Renal pelvis (tissue), 1 donor: ENCODE measurements at regions not wholly inside any gene's neighbourhood (a gene's known extent, or its start where the extent isn't known, plus 50 kb on each side); places are given as distances from the start of the nearest gene placed in this dataset.
"Not testable (repeated sequence)": the region's sequence is repeated elsewhere in the genome, so short reads cannot be mapped to it uniquely, and the experiment has no call there.

ENCODE experiments used
- DNase-seq: peaks from one replicate; pipeline ENCODE4 v3.0.0-alpha.2; 2013

DNA sequence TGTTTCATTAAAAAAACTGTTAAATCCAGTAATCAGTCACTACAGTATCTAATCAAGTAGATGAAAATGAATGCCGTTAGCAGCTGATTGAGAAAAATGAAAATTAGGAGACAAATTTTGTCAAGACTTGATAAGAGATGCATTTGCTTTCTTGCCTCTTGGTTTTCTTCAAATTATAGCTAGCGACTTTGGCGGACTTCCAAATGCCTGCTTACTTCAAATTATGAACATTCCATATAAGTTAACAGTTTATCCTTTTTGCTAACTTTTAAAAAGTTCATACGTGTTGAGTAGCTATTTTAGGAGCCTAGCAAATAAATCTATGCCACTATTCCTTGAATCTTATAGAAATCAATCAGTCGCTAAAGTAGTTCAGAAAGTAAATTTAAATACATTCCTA lies 58.8 kb downstream of the PPP4R3C start:
- DNase-seq = no peak

DNA sequence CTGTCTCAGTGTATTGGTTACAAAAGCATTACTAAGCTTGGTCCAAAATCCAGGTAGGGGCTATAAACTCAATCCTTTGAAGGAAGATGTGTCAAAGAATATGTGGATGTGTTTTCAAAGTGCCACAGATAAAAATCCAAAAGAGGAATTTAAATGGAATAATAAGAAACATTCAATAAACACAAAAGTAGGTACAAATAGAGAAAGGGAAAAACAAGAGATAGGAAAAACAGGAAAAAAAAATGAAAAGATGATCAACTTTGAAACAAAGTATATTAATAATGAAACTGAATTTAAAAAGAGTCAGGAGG lies 64.0 kb downstream of the PPP4R3C start:
- DNase-seq = no peak

- DNase-seq = no peak
Observed at GRCh38 chrX:27391623-27392022, 71.5 kb downstream of the PPP4R3C start.

GRCh38 chrX:27381419-27381818 lies 81.7 kb downstream of the PPP4R3C start:
- DNase-seq = no peak

- DNase-seq = no peak
Observed at GRCh38 chrX:27380163-27380845, 82.8 kb downstream of the PPP4R3C start.

DNA sequence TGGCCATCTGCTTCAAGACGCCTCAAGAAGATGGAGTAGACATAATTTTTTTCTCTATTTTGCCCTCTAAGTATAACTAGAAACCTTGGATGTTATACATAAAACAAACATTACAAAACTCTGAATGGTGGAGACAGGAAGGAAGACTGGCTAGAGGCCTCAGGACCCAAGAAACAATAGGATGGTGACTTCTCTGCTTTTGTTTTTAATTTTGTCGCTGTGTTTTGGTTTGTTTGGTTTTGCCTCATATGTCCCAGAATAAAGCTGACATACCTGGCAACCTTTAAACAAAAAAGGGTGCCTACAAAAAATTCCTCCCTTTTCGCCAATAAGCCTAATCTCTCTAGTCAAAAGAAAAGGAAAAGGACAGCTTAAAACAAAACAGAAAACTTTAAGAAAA lies 109.1 kb downstream of the PPP4R3C start:
- no peak for DNase-seq

DNA sequence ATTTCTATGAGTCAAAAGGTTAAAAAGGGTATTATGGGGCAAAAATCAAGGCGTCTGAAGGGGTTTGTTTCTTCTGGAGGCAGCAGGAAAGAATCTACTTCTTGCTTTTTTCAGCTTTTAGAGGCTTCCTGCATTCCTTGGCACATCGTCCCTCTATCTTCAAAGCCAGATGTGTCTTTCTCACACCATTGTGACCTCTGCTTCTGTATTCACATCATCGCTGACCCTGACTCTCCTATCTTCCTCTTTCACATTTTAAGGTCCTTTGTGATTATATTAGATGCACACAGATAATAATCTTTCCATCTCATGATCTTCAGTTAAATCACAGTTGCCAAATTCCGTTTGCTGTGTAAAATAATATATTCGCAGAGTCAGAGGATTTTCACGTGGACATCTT lies 112.7 kb downstream of the PPP4R3C start:
- no peak for DNase-seq

DNA sequence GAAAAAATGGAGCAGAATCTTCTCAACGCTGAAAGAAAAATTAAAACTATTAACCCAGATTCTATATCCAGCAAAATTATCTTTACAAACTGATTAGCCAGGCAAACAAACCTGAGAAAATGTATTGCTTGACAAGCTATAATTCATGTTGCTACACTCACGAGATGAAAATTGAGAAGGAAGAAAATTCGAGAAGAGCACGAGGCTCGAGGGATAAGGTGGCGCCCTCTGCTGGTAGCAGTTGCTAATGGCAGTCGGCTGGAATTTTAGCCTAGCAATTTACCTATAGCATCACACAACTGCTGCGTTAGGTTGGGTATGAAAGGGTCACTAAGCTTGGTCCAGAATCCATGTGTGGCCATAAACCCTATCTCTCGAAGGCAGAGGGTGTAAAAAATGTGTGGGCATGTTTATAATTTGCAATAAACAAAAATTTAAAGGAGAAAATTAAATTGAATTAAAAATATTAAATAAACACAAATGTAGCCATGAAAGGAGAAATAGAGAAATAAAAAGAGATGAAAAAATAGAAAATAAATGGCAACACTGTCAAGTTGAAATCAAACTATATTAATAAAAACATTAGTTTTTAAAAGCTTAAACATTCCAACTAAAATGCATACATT lies 126.6 kb downstream of the PPP4R3C start:
- DNase-seq = peak; percentile 7

GRCh38 chrX:27321632-27322031 lies 141.5 kb downstream of the PPP4R3C start:
- DNase-seq = no peak

DNA sequence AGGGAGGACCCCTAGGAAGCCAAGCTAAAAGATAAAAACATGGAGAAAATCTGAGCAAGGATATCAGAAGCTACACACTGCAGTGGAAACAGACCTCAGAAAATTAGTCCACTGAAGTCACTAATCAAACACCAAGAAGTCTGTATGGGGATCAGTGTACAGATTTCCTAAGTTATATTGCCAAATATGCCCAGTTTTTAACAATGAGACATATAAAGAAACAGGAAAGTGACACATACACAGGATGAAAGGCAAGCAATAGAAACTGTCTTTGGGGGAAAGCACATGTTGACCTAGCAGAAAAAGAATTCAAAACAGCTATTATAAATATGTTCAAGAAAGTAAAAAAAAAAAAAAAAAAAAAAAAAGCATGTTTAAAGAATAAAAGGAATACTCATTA lies 153.7 kb downstream of the PPP4R3C start:
- no peak for DNase-seq

DNA sequence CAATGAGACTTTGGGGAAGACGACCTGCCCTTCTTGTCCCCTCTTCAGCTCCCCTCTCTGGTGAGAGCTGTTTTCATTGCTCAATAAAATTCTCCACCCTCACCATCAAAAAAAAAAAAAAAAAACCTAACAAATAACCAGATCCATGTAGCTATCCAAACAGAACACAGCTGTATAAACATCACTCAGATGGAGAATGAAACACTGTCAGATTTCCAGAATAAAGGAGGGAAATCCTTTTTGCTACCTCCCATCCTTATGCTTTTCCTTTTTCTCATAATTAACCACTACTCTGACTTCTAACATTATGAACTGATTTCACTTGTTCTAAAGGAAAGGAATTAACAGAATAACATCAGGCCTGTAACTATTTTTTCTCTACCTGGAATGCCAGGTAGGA lies 155.6 kb downstream of the PPP4R3C start:
- no peak for DNase-seq

DNA sequence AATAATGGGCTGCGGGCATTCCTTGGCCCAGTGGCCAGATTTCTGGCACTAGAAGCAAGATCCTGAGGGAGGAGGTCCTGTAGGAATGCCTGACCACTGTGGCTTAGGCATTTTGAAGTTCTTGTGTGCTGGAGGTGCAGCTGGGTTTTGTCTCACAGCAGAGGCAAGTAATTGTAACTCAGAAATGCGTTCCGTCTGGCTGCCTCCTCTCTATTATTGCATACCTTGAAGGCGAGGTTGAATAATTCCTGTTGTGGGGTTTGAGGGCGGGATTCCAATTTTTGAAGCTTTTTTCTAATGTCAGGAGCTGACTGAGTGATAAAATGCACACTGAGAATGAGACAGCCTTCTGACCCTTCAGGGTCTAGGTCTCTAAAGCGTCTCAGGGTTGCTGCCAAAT lies 170.6 kb downstream of the PPP4R3C start:
- peak; percentile 1 for DNase-seq

DNA sequence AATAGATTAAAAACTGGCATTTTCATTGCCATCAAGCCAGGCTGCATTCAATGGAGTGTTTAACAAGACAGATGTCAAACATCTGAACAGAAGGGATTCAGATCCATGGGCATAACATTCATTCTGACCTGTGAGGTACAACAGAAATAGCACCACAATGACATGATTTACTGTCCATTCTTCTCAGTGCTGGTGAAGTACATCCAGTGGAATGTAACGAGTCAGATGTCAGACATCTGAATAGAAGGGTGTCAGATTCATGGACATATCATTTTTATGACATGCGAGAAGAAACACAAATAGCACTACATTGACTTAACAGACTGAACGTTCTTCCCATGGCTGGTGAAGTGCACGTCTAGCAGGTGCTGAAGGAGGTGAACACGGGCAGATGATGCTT lies 186.4 kb downstream of the PPP4R3C start:
- DNase-seq = no peak

GRCh38 chrX:27254656-27255055 lies 208.5 kb downstream of the PPP4R3C start:
- no peak for DNase-seq

DNA sequence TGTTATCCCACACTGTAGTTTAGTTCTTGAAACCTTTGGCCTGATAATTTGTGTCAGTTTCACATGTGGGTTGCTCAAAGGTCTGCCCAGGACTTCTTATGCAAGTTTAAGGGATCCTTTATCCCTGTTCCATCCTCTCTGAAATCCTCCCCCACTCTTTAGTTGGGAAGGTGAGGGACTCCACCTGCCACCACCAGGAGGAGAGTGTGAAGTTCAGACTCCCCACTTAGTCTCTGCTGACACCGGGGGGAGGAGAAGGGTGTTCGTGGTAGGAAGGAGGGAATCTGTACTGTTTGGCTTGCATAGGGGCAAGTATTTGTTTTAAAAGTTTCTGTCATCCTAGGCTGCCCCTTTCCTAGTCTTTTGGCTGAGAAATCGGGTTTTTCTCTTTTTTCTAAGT lies 211.8 kb downstream of the PPP4R3C start:
- DNase-seq = no peak

GRCh38 chrX:27242581-27242980 lies 220.6 kb downstream of the PPP4R3C start:
- DNase-seq = no peak

GRCh38 chrX:27241981-27242380 lies 221.2 kb downstream of the PPP4R3C start:
- no peak for DNase-seq

- not testable (repeated sequence) for DNase-seq
Observed at GRCh38 chrX:27240042-27240441, 223.1 kb downstream of the PPP4R3C start.

DNA sequence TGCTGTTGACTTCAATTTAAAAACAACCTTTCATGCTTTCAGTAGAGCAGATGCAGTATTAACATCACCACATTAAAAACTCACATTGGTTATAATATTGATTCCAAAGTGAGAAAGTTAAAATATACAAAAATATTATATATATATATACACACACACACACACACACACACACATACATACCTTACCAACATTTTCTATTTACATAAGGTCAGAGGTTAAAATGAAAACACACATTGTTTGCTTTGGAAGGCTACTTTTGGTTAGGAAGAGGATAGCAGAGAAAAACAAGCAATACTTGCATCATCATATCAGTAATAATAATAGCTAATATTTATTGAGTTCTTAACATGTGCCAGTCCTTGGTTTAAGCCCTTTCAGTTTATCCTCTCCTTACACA lies 226.5 kb downstream of the PPP4R3C start:
- DNase-seq = no peak

- DNase-seq = no peak
Observed at GRCh38 chrX:27229721-27230120, 233.4 kb downstream of the PPP4R3C start.

DNA sequence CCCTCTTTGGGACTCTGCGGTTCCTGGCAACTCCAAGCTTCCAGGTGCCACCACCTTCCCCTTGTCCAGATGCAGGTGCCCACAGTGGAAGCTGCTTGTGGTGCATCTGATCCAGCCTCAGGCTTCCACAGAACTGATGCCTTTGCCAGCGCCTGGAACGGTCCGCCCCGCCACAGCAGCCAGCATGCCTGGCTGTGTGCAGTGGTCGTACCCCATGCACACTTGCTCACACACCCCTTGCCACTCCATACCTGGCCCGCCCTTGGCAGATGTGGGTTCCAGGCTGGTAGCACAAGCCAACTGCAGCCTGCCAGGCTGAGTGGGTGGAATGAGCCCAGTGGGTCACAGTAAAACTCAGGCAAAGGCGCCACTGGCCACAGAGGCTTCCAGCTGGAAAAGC lies 240.5 kb downstream of the PPP4R3C start:
- DNase-seq = no peak

DNA sequence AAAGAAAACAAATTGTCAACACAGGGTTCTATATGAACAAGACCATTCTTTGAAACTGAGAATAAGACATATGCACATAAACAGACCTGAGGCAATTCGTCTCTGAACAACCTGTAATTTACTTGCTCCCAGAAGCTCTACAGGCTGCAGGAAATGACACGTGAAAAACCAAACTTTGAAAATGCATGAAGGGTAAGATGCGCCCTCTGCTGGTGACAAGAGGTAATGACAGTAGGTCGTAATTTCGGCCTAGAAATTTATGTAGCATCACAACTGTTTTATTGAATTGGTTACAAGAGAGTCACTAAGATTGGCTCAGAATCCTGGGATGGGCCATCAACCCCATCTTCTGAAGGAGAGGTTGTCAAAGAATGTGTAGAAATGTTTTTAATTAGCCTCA lies 276.5 kb downstream of the PPP4R3C start:
- peak; percentile 2 for DNase-seq

DNA sequence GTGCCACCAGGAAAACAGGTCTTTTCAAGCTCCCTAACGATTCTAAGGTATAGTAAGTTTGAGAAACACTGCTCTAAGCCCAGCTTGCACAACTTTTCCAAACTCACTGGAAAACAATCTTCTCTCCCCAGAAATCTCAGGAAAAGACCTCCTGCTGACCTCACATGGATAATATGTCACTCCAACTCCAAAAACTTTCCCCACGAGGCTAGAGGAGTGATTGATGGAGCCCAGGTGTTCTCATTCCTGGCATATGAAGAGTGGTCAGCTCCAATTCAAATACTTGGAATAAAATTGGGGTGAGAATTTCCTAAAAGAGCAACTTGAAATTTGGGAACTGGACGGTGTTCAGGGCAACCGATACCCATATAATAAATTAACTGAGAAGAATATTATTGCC lies 299.9 kb downstream of the PPP4R3C start:
- no peak for DNase-seq

DNA sequence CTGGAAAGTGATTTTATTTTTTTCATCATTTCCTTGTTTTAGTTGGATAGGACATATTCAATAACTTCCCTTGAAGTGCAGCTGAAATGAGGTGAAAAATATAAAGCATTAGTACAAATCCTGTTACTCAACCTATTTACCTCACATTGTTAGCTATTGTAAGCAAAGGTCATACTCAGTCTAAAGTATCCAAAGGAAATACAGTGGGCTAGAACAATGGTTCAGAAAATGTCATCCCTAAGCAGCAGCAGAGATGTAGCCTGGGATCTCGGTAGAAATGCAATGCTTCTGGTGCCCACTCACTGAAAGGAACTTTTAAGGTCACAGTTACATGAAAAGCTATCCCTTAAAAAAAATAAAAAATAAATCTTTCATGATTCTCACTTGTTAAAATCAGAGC lies 300.6 kb downstream of the PPP4R3C start:
- no peak for DNase-seq
